ENCODE measurements at regions not wholly inside any gene's neighbourhood (a gene's known extent, or its start where the extent isn't known, plus 50 kb on each side); places are given as distances from the start of the nearest gene placed in this dataset.

DNA sequence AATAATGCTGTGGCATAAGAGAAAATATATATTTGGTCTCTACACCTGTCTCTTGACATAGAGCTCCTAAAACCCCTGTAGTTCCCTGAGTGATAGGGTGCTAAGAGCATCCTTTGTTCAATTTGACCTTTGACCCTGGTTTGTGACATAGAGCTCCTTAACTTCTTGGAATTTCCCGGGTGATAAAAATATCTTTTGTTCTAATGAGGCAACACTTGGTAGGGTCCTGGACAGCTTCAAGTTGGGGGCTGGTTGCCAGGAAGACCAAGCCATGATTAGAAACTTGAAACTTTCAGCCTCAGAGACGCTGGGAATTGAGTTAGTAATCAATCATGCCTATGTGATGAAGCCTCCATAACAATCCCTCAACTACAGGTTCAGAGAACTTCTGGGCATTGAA, 105.4 kb downstream of the CASP12 start:
- TF ChIP-seq, protein P1, sequence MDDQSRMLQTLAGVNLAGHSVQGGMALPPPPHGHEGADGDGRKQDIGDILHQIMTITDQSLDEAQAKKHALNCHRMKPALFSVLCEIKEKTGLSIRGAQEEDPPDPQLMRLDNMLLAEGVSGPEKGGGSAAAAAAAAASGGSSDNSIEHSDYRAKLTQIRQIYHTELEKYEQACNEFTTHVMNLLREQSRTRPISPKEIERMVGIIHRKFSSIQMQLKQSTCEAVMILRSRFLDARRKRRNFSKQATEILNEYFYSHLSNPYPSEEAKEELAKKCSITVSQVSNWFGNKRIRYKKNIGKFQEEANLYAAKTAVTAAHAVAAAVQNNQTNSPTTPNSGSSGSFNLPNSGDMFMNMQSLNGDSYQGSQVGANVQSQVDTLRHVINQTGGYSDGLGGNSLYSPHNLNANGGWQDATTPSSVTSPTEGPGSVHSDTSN (CRISPR knock-in tag; IDR thresholded peaks at IDR 0.05) = no peak
- TF ChIP-seq, protein P2, sequence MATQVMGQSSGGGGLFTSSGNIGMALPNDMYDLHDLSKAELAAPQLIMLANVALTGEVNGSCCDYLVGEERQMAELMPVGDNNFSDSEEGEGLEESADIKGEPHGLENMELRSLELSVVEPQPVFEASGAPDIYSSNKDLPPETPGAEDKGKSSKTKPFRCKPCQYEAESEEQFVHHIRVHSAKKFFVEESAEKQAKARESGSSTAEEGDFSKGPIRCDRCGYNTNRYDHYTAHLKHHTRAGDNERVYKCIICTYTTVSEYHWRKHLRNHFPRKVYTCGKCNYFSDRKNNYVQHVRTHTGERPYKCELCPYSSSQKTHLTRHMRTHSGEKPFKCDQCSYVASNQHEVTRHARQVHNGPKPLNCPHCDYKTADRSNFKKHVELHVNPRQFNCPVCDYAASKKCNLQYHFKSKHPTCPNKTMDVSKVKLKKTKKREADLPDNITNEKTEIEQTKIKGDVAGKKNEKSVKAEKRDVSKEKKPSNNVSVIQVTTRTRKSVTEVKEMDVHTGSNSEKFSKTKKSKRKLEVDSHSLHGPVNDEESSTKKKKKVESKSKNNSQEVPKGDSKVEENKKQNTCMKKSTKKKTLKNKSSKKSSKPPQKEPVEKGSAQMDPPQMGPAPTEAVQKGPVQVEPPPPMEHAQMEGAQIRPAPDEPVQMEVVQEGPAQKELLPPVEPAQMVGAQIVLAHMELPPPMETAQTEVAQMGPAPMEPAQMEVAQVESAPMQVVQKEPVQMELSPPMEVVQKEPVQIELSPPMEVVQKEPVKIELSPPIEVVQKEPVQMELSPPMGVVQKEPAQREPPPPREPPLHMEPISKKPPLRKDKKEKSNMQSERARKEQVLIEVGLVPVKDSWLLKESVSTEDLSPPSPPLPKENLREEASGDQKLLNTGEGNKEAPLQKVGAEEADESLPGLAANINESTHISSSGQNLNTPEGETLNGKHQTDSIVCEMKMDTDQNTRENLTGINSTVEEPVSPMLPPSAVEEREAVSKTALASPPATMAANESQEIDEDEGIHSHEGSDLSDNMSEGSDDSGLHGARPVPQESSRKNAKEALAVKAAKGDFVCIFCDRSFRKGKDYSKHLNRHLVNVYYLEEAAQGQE (tag by site-specific recombination; IDR thresholded peaks at IDR 0.05) = no peak
- no peak for TF ChIP-seq ZBTB21 (tag by site-specific recombination; IDR thresholded peaks at IDR 0.05)
- TF ChIP-seq, protein P3, sequence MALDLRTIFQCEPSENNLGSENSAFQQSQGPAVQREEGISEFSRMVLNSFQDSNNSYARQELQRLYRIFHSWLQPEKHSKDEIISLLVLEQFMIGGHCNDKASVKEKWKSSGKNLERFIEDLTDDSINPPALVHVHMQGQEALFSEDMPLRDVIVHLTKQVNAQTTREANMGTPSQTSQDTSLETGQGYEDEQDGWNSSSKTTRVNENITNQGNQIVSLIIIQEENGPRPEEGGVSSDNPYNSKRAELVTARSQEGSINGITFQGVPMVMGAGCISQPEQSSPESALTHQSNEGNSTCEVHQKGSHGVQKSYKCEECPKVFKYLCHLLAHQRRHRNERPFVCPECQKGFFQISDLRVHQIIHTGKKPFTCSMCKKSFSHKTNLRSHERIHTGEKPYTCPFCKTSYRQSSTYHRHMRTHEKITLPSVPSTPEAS (tag by site-specific recombination; IDR thresholded peaks at IDR 0.05) = no peak
- TF ChIP-seq, protein P4, sequence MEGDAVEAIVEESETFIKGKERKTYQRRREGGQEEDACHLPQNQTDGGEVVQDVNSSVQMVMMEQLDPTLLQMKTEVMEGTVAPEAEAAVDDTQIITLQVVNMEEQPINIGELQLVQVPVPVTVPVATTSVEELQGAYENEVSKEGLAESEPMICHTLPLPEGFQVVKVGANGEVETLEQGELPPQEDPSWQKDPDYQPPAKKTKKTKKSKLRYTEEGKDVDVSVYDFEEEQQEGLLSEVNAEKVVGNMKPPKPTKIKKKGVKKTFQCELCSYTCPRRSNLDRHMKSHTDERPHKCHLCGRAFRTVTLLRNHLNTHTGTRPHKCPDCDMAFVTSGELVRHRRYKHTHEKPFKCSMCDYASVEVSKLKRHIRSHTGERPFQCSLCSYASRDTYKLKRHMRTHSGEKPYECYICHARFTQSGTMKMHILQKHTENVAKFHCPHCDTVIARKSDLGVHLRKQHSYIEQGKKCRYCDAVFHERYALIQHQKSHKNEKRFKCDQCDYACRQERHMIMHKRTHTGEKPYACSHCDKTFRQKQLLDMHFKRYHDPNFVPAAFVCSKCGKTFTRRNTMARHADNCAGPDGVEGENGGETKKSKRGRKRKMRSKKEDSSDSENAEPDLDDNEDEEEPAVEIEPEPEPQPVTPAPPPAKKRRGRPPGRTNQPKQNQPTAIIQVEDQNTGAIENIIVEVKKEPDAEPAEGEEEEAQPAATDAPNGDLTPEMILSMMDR (tag by site-specific recombination; IDR thresholded peaks at IDR 0.05) = no peak
- no peak for TF ChIP-seq HOXD13 (CRISPR knock-in tag; IDR thresholded peaks at IDR 0.05; ENCODE audit: borderline replicate concordance)
- TF ChIP-seq ZNF248 (tag by site-specific recombination; IDR thresholded peaks at IDR 0.05) = no peak
- no peak for TF ChIP-seq TCF7L2 (IDR thresholded peaks at IDR 0.05; ENCODE audit: borderline replicate concordance, low read depth, low read length)
- TF ChIP-seq ZNF274 (IDR thresholded peaks at IDR 0.05; ENCODE audit: low read length) = no peak
- TF ChIP-seq ZNF274 (tag by site-specific recombination; IDR thresholded peaks at IDR 0.05; ENCODE audit: borderline replicate concordance) = no peak
- TF ChIP-seq ZNF391 (tag by site-specific recombination; IDR thresholded peaks at IDR 0.05; ENCODE audit: borderline replicate concordance, low read depth) = no peak
- TF ChIP-seq ZNF394 (tag by site-specific recombination; IDR thresholded peaks at IDR 0.05; ENCODE audit: borderline replicate concordance) = no peak
- no peak for TF ChIP-seq YY1 (tag by site-specific recombination; IDR thresholded peaks at IDR 0.05)

All from HEK293 (cell line).